Fibroblast of lung (primary cell): ENCODE measurements at regions not wholly inside any gene's neighbourhood (a gene's known extent, or its start where the extent isn't known, plus 50 kb on each side); places are given as distances from the start of the nearest gene placed in this dataset.

Source experiments
- EZH2 ChIP-seq: IDR thresholded peaks from 2 replicates; pipeline ENCODE4 v1.5.1; 2012; ENCODE audit warnings: low read length, control low read depth, mild to moderate bottlenecking; ENCODE audit errors: missing control alignments
- TF ChIP-seq, protein P1 (sequence below), 2 donors: IDR thresholded peaks in 1 of 2; conservative IDR thresholded peaks in 1 of 2; 1 replicate in 1 of 2; 2 replicates in 1 of 2; pipeline ENCODE4 v1.5.1; 2011 to 2012; ENCODE audit warnings: low read length in 2 of 2, control low read depth in 1 of 2, inconsistent platforms in 1 of 2, low read depth in 1 of 2, mild to moderate bottlenecking in 1 of 2

DNA sequence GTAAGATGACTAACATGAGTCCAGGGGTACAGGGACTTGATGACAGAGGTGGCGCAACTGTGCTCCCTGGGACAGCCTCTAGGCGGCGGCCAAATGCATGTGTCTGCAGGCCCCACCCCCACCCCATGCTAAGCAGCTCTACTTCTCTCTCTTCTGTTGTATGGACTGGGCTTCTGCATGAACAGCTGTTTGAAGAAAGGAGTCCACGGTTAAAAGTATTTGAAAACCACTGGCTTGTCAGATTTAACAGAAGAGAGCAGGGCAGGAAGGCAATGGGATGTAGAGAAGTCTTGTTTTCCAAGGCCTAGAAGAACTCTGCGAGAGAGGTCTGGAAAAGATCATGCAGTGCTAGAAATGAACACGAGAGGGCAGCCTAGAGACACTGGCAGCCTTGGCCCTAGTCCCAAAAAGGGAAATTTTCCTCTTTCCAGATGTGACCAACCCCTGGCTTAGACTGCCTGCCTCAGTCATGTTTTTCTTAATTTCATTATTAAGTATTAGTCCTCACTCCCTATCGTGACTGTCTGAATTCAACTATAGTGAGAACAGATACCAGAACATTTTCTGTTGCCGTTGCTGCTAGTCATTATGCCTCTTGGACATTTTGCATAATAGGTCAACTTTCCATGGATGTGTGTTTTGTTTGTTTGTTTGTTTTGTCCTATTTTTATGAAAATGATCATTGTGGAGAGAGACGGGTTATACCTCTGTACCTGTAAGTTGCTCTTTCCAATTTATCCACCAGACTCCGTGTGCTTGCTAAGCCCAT is 265.0 kb downstream of the ADGRG6 start:
- TF ChIP-seq, protein P1, sequence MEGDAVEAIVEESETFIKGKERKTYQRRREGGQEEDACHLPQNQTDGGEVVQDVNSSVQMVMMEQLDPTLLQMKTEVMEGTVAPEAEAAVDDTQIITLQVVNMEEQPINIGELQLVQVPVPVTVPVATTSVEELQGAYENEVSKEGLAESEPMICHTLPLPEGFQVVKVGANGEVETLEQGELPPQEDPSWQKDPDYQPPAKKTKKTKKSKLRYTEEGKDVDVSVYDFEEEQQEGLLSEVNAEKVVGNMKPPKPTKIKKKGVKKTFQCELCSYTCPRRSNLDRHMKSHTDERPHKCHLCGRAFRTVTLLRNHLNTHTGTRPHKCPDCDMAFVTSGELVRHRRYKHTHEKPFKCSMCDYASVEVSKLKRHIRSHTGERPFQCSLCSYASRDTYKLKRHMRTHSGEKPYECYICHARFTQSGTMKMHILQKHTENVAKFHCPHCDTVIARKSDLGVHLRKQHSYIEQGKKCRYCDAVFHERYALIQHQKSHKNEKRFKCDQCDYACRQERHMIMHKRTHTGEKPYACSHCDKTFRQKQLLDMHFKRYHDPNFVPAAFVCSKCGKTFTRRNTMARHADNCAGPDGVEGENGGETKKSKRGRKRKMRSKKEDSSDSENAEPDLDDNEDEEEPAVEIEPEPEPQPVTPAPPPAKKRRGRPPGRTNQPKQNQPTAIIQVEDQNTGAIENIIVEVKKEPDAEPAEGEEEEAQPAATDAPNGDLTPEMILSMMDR (conservative IDR thresholded peaks at IDR 0.05 in 1 of 2, IDR thresholded peaks at IDR 0.05 in 1 of 2; ENCODE audit: low read depth in 1 of 2, low read length in 2 of 2), result peak; percentile 86 to 98
- TF ChIP-seq EZH2, result no peak
